Fibroblast of lung (primary cell): ENCODE measurements at regions not wholly inside any gene's neighbourhood (a gene's known extent, or its start where the extent isn't known, plus 50 kb on each side); places are given as distances from the start of the nearest gene placed in this dataset.

Source experiments
- DNase-seq, 2 donors: peaks; one replicate each; pipeline versions ENCODE4 v3.0.0 to v3.0.0-alpha.2; 2010; ENCODE audit warnings: low read depth in 2 of 2
- H2AFZ ChIP-seq: 2 replicates; pipeline ENCODE4 v1.5.1; 2012; ENCODE audit warnings: low read length, control low read depth, inconsistent platforms
- H3K27ac ChIP-seq: 2 replicates; pipeline ENCODE4 v1.5.1; 2011; ENCODE audit warnings: low read length, control low read depth; ENCODE audit not compliant: insufficient read depth
- H3K27me3 ChIP-seq: 2 replicates; pipeline ENCODE4 v1.5.1; 2011; ENCODE audit warnings: mild to moderate bottlenecking, low read length; ENCODE audit not compliant: control insufficient read depth, insufficient read depth
- H3K36me3 ChIP-seq: 2 replicates; pipeline ENCODE4 v1.5.1; 2011; ENCODE audit warnings: low read length; ENCODE audit not compliant: control insufficient read depth, insufficient read depth
- H3K4me1 ChIP-seq: 2 replicates; pipeline ENCODE4 v1.5.1; 2011; ENCODE audit warnings: low read length; ENCODE audit not compliant: control insufficient read depth, insufficient read depth; ENCODE audit errors: extremely low read depth
- H3K4me2 ChIP-seq: 2 replicates; pipeline ENCODE4 v1.5.1; 2011; ENCODE audit warnings: low read length, control low read depth; ENCODE audit not compliant: insufficient read depth; ENCODE audit errors: extremely low read depth
- H3K4me3 ChIP-seq, 4 experiments: fragments of 200-600 bp in 1 of 4; sonication (generic) in 1 of 4; replicated peaks in 1 of 4; 2 replicates each; pipeline ENCODE4 v1.5.1; 2011 to 2016; ENCODE audit warnings: low read length in 4 of 4, low read depth in 3 of 4, mild to moderate bottlenecking in 3 of 4, control low read depth in 2 of 4, inconsistent platforms in 1 of 4, mixed read lengths in 1 of 4; ENCODE audit not compliant: insufficient read depth in 1 of 4; ENCODE audit errors: control extremely low read depth in 1 of 4
- H3K79me2 ChIP-seq: 2 replicates; pipeline ENCODE4 v1.5.1; 2012; ENCODE audit warnings: mild to moderate bottlenecking, low read length, inconsistent platforms; ENCODE audit not compliant: control insufficient read depth, insufficient read depth
- H3K9ac ChIP-seq: 2 replicates; pipeline ENCODE4 v1.5.1; 2011; ENCODE audit warnings: mild to moderate bottlenecking, low read length, control low read depth; ENCODE audit not compliant: insufficient read depth
- H3K9me3 ChIP-seq: 2 replicates; pipeline ENCODE4 v1.5.1; 2012; ENCODE audit warnings: low read depth, low read length; ENCODE audit not compliant: control insufficient read depth, insufficient read depth
- H4K20me1 ChIP-seq: 2 replicates; pipeline ENCODE4 v1.5.1; 2011; ENCODE audit warnings: low read length; ENCODE audit not compliant: control insufficient read depth, insufficient read depth; ENCODE audit errors: extremely low read depth
- EZH2 ChIP-seq: IDR thresholded peaks from 2 replicates; pipeline ENCODE4 v1.5.1; 2012; ENCODE audit warnings: low read length, control low read depth, mild to moderate bottlenecking; ENCODE audit errors: missing control alignments
- TF ChIP-seq, protein P1 (sequence below), 2 donors: IDR thresholded peaks in 1 of 2; conservative IDR thresholded peaks in 1 of 2; 1 replicate in 1 of 2; 2 replicates in 1 of 2; pipeline ENCODE4 v1.5.1; 2011 to 2012; ENCODE audit warnings: low read length in 2 of 2, control low read depth in 1 of 2, inconsistent platforms in 1 of 2, low read depth in 1 of 2, mild to moderate bottlenecking in 1 of 2

DNA sequence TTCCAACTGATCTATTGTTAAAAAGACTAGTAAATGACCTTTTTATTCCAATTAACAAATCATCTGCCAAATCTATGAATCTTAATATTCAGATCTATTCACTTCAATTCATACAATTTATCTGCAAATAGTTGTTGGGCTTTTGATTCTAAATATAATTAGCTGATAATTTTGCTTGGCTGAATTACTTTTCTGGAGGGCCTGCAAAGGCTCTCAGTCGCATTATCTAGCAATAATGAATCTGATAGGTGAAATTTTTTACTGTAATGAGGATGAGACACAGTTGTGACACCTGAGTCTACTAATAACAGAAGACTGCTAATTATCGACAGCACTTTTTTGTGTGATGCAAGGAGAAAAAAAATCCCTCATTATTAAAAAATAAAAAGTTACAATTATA, 565.1 kb downstream of the ZEB2 start:
- Histone ChIP-seq H3K9ac (no peak overlapping the region), H3K27me3 (no peaks in the 10 kb centered on the region), H3K79me2 (no peaks in the 10 kb centered on the region), H2AFZ (no peak overlapping the region), H3K4me3 (no peak overlapping the region), H3K9me3 (no peaks in the 10 kb centered on the region), H3K4me1 (peaks cover 7% of the 10 kb centered on the region), H3K27ac (no peak overlapping the region), H4K20me1 (no peaks in the 10 kb centered on the region), H3K36me3 (no peaks in the 10 kb centered on the region), H3K4me2 (no peak overlapping the region)
- DNase-seq, result no peak
- TF ChIP-seq, protein P1, sequence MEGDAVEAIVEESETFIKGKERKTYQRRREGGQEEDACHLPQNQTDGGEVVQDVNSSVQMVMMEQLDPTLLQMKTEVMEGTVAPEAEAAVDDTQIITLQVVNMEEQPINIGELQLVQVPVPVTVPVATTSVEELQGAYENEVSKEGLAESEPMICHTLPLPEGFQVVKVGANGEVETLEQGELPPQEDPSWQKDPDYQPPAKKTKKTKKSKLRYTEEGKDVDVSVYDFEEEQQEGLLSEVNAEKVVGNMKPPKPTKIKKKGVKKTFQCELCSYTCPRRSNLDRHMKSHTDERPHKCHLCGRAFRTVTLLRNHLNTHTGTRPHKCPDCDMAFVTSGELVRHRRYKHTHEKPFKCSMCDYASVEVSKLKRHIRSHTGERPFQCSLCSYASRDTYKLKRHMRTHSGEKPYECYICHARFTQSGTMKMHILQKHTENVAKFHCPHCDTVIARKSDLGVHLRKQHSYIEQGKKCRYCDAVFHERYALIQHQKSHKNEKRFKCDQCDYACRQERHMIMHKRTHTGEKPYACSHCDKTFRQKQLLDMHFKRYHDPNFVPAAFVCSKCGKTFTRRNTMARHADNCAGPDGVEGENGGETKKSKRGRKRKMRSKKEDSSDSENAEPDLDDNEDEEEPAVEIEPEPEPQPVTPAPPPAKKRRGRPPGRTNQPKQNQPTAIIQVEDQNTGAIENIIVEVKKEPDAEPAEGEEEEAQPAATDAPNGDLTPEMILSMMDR (conservative IDR thresholded peaks at IDR 0.05 in 1 of 2, IDR thresholded peaks at IDR 0.05 in 1 of 2; ENCODE audit: low read depth in 1 of 2, low read length in 2 of 2), result no peak
- no peak for TF ChIP-seq EZH2

DNA sequence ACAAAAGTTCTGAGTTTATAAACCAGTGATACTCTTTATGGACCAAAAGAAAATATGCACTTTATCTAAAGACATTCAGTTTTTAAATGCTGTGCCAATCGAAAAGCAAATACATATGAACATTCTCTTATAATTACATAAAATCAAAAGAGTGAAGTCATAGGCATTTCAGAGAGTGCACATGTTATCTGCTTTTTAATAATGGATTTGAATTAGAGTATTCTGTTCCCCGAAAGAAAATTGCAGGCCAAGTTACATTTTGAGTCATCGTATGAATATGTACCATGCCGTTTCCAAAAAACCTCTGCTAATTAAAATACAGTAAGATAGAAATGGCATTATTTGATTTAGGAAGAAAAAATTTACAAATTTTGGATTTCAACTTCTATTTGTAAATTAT, 565.7 kb downstream of the ZEB2 start:
- Histone ChIP-seq H3K4me3 (no peak overlapping the region), H3K27me3 (no peaks in the 10 kb centered on the region), H3K27ac (no peak overlapping the region), H3K9me3 (no peaks in the 10 kb centered on the region), H4K20me1 (no peaks in the 10 kb centered on the region), H2AFZ (no peak overlapping the region), H3K36me3 (no peaks in the 10 kb centered on the region), H3K9ac (no peak overlapping the region), H3K79me2 (no peaks in the 10 kb centered on the region), H3K4me1 (peaks cover 8% of the 10 kb centered on the region), H3K4me2 (no peak overlapping the region)
- TF ChIP-seq EZH2, result no peak
- TF ChIP-seq, protein P1 (conservative IDR thresholded peaks at IDR 0.05 in 1 of 2, IDR thresholded peaks at IDR 0.05 in 1 of 2; ENCODE audit: low read depth in 1 of 2, low read length in 2 of 2), result no peak
- peak; percentile 61 for DNase-seq

DNA sequence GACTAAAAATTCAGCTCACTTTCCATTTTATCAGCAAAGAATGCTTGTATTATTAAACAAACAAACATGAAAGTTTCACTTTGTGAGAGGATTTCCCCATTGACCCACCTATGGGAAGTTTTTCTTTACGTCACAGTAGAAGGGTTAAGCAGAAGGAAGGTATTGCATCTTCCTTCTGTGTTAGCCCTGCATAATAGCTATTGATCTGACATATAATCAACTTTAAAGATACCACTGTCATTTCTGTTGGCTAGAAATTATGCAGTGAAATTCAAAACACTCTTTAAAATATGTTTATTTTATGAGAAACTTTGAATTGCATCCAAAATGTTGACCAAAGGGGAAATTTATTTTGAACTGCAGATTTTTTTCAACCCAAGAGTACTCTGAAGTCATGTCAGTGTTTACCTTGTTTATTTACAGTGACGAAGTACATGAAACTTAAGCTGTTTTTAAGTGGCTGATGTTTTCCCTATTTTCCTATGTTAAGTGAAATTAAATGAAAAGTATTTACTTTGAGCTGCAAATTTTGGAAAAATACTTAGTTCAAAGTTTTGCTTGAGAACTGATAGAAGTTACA, 566.4 kb downstream of the ZEB2 start:
- peak overlapping the region; percentile 79 for H3K4me2 ChIP-seq
- no peaks in the 10 kb centered on the region for H3K36me3 ChIP-seq
- H3K4me1 ChIP-seq, result peaks cover 9% of the 10 kb centered on the region
- no peaks in the 10 kb centered on the region for H3K27me3 ChIP-seq
- H2AFZ ChIP-seq, result peak overlapping the region; percentile 24
- no peaks in the 10 kb centered on the region for H4K20me1 ChIP-seq
- peak overlapping the region in 1 of 4 experiments; percentile 4 for H3K4me3 ChIP-seq
- no peaks in the 10 kb centered on the region for H3K9me3 ChIP-seq
- H3K27ac ChIP-seq, result no peak overlapping the region
- no peak overlapping the region for H3K9ac ChIP-seq
- no peaks in the 10 kb centered on the region for H3K79me2 ChIP-seq
- DNase-seq, result peak in 1 of 2 donors; percentile 36
- no peak for TF ChIP-seq EZH2
- TF ChIP-seq, protein P1 (conservative IDR thresholded peaks at IDR 0.05 in 1 of 2, IDR thresholded peaks at IDR 0.05 in 1 of 2; ENCODE audit: low read depth in 1 of 2, low read length in 2 of 2), result no peak
